ENCODE measurements at regions not wholly inside any gene's neighbourhood (a gene's known extent, or its start where the extent isn't known, plus 50 kb on each side); places are given as distances from the start of the nearest gene placed in this dataset.

DNA sequence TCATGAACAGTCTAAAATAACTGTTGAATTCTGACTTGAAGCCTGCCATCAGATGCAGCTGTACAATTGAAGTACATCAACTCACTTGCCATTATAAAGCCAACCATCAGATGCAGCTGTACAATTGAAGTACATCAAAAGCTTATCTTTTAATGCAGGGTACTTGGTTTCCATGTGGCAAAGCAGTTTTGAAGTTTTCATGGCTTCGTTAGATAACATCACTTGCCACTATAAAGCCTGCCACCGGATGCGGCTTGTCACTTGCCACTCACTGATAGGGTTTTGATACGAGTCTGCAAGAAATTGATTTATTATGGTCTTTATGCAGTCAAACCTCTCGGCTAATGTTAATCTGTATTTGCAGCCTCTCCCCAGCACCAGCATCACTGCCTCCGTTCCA lies 1605.8 kb downstream of the SUCLG1 start:
- TF ChIP-seq, protein P1, sequence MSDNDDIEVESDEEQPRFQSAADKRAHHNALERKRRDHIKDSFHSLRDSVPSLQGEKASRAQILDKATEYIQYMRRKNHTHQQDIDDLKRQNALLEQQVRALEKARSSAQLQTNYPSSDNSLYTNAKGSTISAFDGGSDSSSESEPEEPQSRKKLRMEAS (IDR thresholded peaks at IDR 0.05), result no peak

DNA sequence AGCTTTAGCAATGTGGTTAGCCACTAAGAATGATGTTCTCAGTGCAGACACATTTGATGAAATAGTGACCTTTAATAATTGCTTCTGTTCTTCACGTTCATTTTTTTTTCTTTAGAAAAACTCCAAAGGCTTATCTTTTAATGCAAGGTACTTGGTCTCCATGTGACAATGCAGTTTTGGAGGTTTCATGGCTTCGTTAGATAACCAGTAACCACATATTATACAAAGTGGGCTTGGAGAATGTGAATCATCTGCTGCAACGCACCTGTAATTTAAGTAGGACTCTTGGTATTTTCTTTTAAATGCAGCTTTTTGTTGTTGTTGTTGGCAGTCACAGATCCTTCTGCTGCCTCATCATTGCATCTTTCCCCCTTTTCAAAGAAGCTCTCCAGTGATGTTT lies 1606.3 kb downstream of the SUCLG1 start:
- TF ChIP-seq, protein P2, sequence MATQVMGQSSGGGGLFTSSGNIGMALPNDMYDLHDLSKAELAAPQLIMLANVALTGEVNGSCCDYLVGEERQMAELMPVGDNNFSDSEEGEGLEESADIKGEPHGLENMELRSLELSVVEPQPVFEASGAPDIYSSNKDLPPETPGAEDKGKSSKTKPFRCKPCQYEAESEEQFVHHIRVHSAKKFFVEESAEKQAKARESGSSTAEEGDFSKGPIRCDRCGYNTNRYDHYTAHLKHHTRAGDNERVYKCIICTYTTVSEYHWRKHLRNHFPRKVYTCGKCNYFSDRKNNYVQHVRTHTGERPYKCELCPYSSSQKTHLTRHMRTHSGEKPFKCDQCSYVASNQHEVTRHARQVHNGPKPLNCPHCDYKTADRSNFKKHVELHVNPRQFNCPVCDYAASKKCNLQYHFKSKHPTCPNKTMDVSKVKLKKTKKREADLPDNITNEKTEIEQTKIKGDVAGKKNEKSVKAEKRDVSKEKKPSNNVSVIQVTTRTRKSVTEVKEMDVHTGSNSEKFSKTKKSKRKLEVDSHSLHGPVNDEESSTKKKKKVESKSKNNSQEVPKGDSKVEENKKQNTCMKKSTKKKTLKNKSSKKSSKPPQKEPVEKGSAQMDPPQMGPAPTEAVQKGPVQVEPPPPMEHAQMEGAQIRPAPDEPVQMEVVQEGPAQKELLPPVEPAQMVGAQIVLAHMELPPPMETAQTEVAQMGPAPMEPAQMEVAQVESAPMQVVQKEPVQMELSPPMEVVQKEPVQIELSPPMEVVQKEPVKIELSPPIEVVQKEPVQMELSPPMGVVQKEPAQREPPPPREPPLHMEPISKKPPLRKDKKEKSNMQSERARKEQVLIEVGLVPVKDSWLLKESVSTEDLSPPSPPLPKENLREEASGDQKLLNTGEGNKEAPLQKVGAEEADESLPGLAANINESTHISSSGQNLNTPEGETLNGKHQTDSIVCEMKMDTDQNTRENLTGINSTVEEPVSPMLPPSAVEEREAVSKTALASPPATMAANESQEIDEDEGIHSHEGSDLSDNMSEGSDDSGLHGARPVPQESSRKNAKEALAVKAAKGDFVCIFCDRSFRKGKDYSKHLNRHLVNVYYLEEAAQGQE (IDR thresholded peaks at IDR 0.05; ENCODE audit: low read depth), result no peak
- TF ChIP-seq ZBTB7A (IDR thresholded peaks at IDR 0.05; ENCODE audit: low read depth), result no peak
- no peak for TF ChIP-seq EGR1 (IDR thresholded peaks at IDR 0.05)
- no peak for TF ChIP-seq TAF1 (IDR thresholded peaks at IDR 0.05; ENCODE audit: low read depth)
- no peak for TF ChIP-seq YY1 (IDR thresholded peaks at IDR 0.05; ENCODE audit: low read depth)
- TF ChIP-seq, protein P3, sequence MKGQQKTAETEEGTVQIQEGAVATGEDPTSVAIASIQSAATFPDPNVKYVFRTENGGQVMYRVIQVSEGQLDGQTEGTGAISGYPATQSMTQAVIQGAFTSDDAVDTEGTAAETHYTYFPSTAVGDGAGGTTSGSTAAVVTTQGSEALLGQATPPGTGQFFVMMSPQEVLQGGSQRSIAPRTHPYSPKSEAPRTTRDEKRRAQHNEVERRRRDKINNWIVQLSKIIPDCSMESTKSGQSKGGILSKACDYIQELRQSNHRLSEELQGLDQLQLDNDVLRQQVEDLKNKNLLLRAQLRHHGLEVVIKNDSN (IDR thresholded peaks at IDR 0.05), result no peak
- no peak for TF ChIP-seq TCF12 (IDR thresholded peaks at IDR 0.05; ENCODE audit: low read depth)
- TF ChIP-seq CREB1 (IDR thresholded peaks at IDR 0.05; ENCODE audit: low read depth), result no peak
- TF ChIP-seq CEBPB (IDR thresholded peaks at IDR 0.05), result no peak
- TF ChIP-seq, protein P1 (IDR thresholded peaks at IDR 0.05), result no peak
- no peak for TF ChIP-seq NFIC (IDR thresholded peaks at IDR 0.05)
- no peak for TF ChIP-seq TEAD4 (IDR thresholded peaks at IDR 0.05)
- TF ChIP-seq FOXM1 (IDR thresholded peaks at IDR 0.05; ENCODE audit: borderline replicate concordance, low read depth), result no peak
- no peak for TF ChIP-seq RAD21 (IDR thresholded peaks at IDR 0.05; ENCODE audit: low read depth)

DNA sequence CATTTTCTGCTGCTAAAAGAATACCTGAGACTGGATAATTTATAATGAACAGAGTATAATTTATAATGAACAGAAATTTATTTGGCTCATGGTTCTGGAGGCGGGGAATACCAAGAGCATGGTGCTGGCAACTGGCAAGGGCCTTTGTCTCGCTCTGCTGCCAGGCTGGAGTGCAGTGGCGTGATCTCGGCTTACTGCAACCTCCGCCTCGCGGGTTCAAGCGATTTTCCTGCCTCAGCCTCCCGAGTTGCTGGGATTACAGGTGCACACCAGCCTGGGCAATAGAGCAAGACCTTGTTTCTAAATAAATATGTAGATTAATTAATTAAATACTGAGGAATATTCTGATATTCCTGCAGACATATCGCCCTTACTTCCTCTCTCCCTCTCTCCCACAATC lies 1610.8 kb downstream of the SUCLG1 start:
- TF ChIP-seq CEBPB (IDR thresholded peaks at IDR 0.05) (no peak), TCF12 (IDR thresholded peaks at IDR 0.05; ENCODE audit: low read depth) (no peak), NFIC (IDR thresholded peaks at IDR 0.05) (no peak), TEAD4 (IDR thresholded peaks at IDR 0.05) (no peak), TAF1 (IDR thresholded peaks at IDR 0.05; ENCODE audit: low read depth) (no peak), EGR1 (IDR thresholded peaks at IDR 0.05) (no peak), EP300 (IDR thresholded peaks at IDR 0.05; ENCODE audit: borderline replicate concordance) (no peak), CREB1 (IDR thresholded peaks at IDR 0.05; ENCODE audit: low read depth) (no peak), ZBTB7A (IDR thresholded peaks at IDR 0.05; ENCODE audit: low read depth) (no peak), YY1 (IDR thresholded peaks at IDR 0.05; ENCODE audit: low read depth) (no peak), RAD21 (IDR thresholded peaks at IDR 0.05; ENCODE audit: low read depth) (no peak), FOXM1 (IDR thresholded peaks at IDR 0.05; ENCODE audit: borderline replicate concordance, low read depth) (no peak)
- TF ChIP-seq, protein P3 (IDR thresholded peaks at IDR 0.05), result no peak
- TF ChIP-seq, protein P1 (IDR thresholded peaks at IDR 0.05), result no peak
- TF ChIP-seq, protein P2 (IDR thresholded peaks at IDR 0.05; ENCODE audit: low read depth), result no peak

DNA sequence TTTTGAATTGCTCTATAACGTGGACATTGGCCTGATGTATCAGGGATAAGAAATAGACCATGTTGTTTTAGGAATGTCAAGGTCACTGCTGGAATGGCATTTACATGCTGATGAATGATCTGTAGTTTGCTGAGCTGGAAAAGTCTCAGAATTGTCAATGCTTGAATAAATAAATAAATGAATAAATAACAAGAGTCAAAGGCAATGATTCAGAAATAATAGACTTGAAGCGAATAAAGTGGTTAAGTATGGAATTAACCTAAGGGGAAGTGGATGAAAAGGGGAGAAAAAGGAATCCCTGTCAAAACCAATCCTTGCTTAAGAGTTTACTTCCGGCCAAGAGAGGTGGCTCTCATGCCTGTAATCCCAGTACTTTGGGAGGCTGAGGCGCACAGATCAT lies 1620.0 kb downstream of the SUCLG1 start:
- TF ChIP-seq CREB1 (IDR thresholded peaks at IDR 0.05; ENCODE audit: low read depth), result no peak
- TF ChIP-seq EP300 (IDR thresholded peaks at IDR 0.05; ENCODE audit: borderline replicate concordance), result no peak
- no peak for TF ChIP-seq RAD21 (IDR thresholded peaks at IDR 0.05; ENCODE audit: low read depth)
- TF ChIP-seq, protein P3 (IDR thresholded peaks at IDR 0.05), result no peak
- no peak for TF ChIP-seq TCF12 (IDR thresholded peaks at IDR 0.05; ENCODE audit: low read depth)
- TF ChIP-seq, protein P2 (IDR thresholded peaks at IDR 0.05; ENCODE audit: low read depth), result no peak
- TF ChIP-seq NFIC (IDR thresholded peaks at IDR 0.05), result no peak
- TF ChIP-seq TAF1 (IDR thresholded peaks at IDR 0.05; ENCODE audit: low read depth), result no peak
- no peak for TF ChIP-seq ZBTB7A (IDR thresholded peaks at IDR 0.05; ENCODE audit: low read depth)
- TF ChIP-seq EGR1 (IDR thresholded peaks at IDR 0.05), result no peak
- no peak for TF ChIP-seq YY1 (IDR thresholded peaks at IDR 0.05; ENCODE audit: low read depth)
- TF ChIP-seq TEAD4 (IDR thresholded peaks at IDR 0.05), result no peak
- TF ChIP-seq, protein P1 (IDR thresholded peaks at IDR 0.05), result no peak
- TF ChIP-seq CEBPB (IDR thresholded peaks at IDR 0.05), result no peak
- TF ChIP-seq FOXM1 (IDR thresholded peaks at IDR 0.05; ENCODE audit: borderline replicate concordance, low read depth), result no peak
